Endothelial cell of umbilical vein (primary cell): ENCODE measurements at regions not wholly inside any gene's neighbourhood (a gene's known extent, or its start where the extent isn't known, plus 50 kb on each side); places are given as distances from the start of the nearest gene placed in this dataset.
A peak's percentile ranks its signal among the peaks of the same experiment; 100 is the strongest.

Source experiments
- BruUV-seq: library from RNA; stranded (reverse); fragments of 400-500 nt; replicated peaks from 2 replicates; lab custom pipeline; 2021; lab: Mats Ljungman, UMichigan
- CTCF ChIA-PET: fragments of 300-600, 350-600 bp; sonication (Branson Sonifier 250); formaldehyde crosslinking; loops from one replicate; lab custom pipeline; 2021; ENCODE audit warnings: antibody characterized with exemption, inconsistent platforms; lab: Charles Lee
- POLR2A ChIA-PET: fragments of 300-600, 350-600 bp; sonication (Branson Sonifier 250); formaldehyde crosslinking; loops from one replicate; lab custom pipeline; 2021; ENCODE audit warnings: antibody characterized with exemption, inconsistent platforms; lab: Charles Lee
- DNase-seq: peaks from one replicate; pipeline ENCODE4 v3.0.0-alpha.2; 2011; ENCODE audit warnings: low read depth, low spot score
- FAIRE-seq: peaks from 2 replicates; lab custom pipeline; 2011; peaks lifted over from hg19 to GRCh38; lab: Jason Lieb, UNC
- H2AFZ ChIP-seq: 2 replicates; pipeline ENCODE4 v1.6.0; 2012; ENCODE audit warnings: low read depth, low read length, control low read depth, inconsistent platforms
- H3K27ac ChIP-seq: 2 replicates; pipeline ENCODE4 v1.5.1; 2011; ENCODE audit warnings: low read depth, mild to moderate bottlenecking, control low read depth, low read length, moderate library complexity; ENCODE audit not compliant: insufficient read depth
- H3K27me3 ChIP-seq, 2 experiments: 2 replicates each; pipeline versions ENCODE4 v1.6.0 to v1.6.1; 2011; ENCODE audit warnings: low read length in 2 of 2, mixed read lengths in 1 of 2; ENCODE audit not compliant: control insufficient read depth in 2 of 2, insufficient read depth in 2 of 2
- H3K36me3 ChIP-seq, 2 experiments: 2 replicates in 1 of 2; 3 replicates in 1 of 2; pipeline ENCODE4 v1.5.1; 2011; ENCODE audit warnings: low read length in 2 of 2, mild to moderate bottlenecking in 1 of 2, moderate library complexity in 1 of 2; ENCODE audit not compliant: control insufficient read depth in 2 of 2, insufficient read depth in 2 of 2; ENCODE audit errors: extremely low read depth in 1 of 2
- H3K4me1 ChIP-seq: 3 replicates; pipeline ENCODE4 v1.5.1; 2011; ENCODE audit warnings: mild to moderate bottlenecking, low read length; ENCODE audit not compliant: control insufficient read depth, insufficient read depth; ENCODE audit errors: extremely low read depth
- H3K4me2 ChIP-seq: 2 replicates; pipeline ENCODE4 v1.6.1; 2011; ENCODE audit warnings: low read length, control low read depth, mixed read lengths; ENCODE audit not compliant: insufficient read depth
- H3K4me3 ChIP-seq, 3 experiments: fragments of 200-600 bp in 1 of 3; sonication (generic), shearing (Covaris generic) in 1 of 3; replicated peaks in 1 of 3; 2 replicates each; pipeline ENCODE4 v1.5.1; 2011 to 2016; ENCODE audit warnings: control low read depth in 3 of 3, low read length in 3 of 3, mild to moderate bottlenecking in 2 of 3, inconsistent platforms in 1 of 3, low read depth in 1 of 3, moderate library complexity in 1 of 3; ENCODE audit not compliant: insufficient read depth in 1 of 3
- H3K79me2 ChIP-seq: 2 replicates; pipeline ENCODE4 v1.6.0; 2012; ENCODE audit warnings: low read length, inconsistent platforms; ENCODE audit not compliant: control insufficient read depth, insufficient read depth
- H3K9ac ChIP-seq: replicated peaks from 2 replicates; pipeline ENCODE3; 2011; ENCODE audit warnings: low read length, control low read depth; ENCODE audit not compliant: insufficient read depth; ENCODE audit errors: extremely low read depth
- H3K9me1 ChIP-seq: replicated peaks from 3 replicates; pipeline ENCODE4 v1.6.0; 2011; ENCODE audit warnings: mild to moderate bottlenecking, low read length; ENCODE audit not compliant: control insufficient read depth, insufficient read depth; ENCODE audit errors: extremely low read depth
- H3K9me3 ChIP-seq: replicated peaks from 2 replicates; pipeline ENCODE4 v1.5.1; 2012; ENCODE audit warnings: low read length, inconsistent platforms; ENCODE audit not compliant: control insufficient read depth, insufficient read depth
- H4K20me1 ChIP-seq: replicated peaks from 2 replicates; pipeline ENCODE3; 2011; ENCODE audit warnings: mild to moderate bottlenecking, low read length; ENCODE audit not compliant: control insufficient read depth, insufficient read depth; ENCODE audit errors: extremely low read depth
- EZH2 ChIP-seq: IDR thresholded peaks from 2 replicates; pipeline ENCODE4 v1.6.1; 2012; ENCODE audit warnings: borderline replicate concordance, low read depth, mild to moderate bottlenecking, moderate library complexity, low read length, inconsistent platforms; ENCODE audit not compliant: severe bottlenecking
- FOS ChIP-seq: IDR thresholded peaks from 2 replicates; pipeline ENCODE4 v1.6.1; 2011; ENCODE audit warnings: mild to moderate bottlenecking, low read length, moderate library complexity, borderline replicate concordance; ENCODE audit not compliant: insufficient read depth
- GATA2 ChIP-seq: IDR thresholded peaks from 2 replicates; pipeline ENCODE4 v1.7.0; 2011; ENCODE audit warnings: low read depth, mild to moderate bottlenecking, moderate library complexity, mixed read lengths, low read length; ENCODE audit not compliant: insufficient read length, insufficient read depth
- JUN ChIP-seq: IDR thresholded peaks from 2 replicates; pipeline ENCODE4 v1.6.1; 2011; ENCODE audit warnings: borderline replicate concordance, low read depth; ENCODE audit not compliant: insufficient read length, insufficient read depth
- MYC ChIP-seq: IDR thresholded peaks from one replicate; pipeline ENCODE4 v1.6.1; 2011; ENCODE audit warnings: mild to moderate bottlenecking, low read depth, low read length
- POLR2AphosphoS5 ChIP-seq: IDR thresholded peaks from 2 replicates; pipeline ENCODE4 v1.6.1; 2012; ENCODE audit warnings: low read depth, mild to moderate bottlenecking, control low read depth, low read length, moderate library complexity; ENCODE audit not compliant: insufficient read depth
- dilution Hi-C: fragments of 300-500 bp; cut with MboI; formaldehyde crosslinking; loops from one replicate; pipeline ENCODE4 v1.15.0; 2019; ENCODE audit warnings: low sequenced_read_pairs; ENCODE audit not compliant: extremely low pct_ligation_motif_present
- intact Hi-C: fragments of 100-400 bp; cut with micrococcal nuclease; formaldehyde crosslinking; loops from one replicate; pipeline ENCODE4 v1.10.0; 2022
- TF ChIP-seq, protein P1 (sequence below): IDR thresholded peaks from 2 replicates; pipeline ENCODE4 v1.6.1; 2011; ENCODE audit not compliant: insufficient read depth, insufficient read length

DNA sequence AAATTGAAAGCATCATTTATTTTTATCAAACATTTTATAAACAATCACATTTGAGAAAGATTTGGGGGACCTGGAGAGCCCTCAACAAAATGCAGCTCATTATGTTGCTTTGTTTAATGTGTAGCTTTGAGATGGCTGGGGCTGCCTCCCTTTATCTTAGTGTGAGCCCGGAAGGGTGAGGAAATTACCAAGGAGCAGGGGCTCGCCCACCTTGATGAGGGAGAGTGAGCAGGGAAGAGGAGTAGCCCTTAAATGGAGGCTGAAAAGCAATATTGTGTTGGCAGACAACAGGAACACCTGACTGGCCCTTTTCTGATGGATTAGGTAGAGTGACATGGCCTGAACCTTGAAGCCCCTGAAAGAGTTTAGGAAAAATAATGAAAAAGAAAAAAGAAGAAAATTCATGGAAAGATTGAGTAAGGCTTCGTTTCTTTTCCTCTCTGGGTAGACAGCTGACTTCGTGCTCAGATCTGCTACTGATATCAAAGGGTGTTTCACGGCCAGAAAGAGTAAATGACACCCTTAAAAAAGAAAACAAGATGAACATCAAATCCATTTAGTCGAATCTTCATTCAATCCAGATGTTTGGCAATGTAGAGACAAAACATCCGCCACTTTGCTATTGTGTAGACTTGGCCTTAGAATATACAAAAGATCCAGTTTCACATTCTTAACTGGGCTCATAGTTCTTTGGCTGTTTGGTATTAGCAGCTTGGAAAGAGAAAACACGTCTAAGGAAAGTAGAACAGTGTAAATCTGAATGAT is 206.5 kb upstream of the TCF4 start:
- CTCF ChIA-PET = interaction anchor here (1.5 kb wide), 1 partner anchor 66 kb away, joined by 3 read pairs; no protein-coding TSS in a partner anchor
- no peak overlapping the region for H3K4me2 ChIP-seq
- intact Hi-C loops = loop anchor here (10.0 kb wide), 1 partner anchor 520 kb away; no protein-coding TSS in a partner anchor

DNA sequence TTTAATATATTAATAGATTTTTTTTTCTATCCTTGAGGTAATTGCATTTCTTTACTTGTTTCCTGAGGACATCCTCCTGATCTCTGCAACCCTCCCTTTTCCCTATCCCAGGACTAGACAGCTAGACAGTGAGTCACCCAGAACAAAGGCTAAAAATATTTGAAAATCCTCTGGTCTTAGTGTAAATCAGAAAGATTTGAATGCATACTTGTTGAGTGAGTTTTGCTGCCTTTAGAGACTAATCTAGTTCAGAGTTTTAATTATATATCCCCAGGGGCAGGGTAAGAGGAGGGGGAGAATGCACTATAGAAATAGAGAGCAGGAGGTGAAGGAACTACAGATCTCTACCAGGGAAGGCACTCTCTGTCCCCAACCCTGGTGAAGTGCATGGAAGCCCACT is 202.3 kb upstream of the TCF4 start:
- Histone ChIP-seq H3K9ac (peak overlapping the region; percentile 20), H3K4me3 (no peak overlapping the region), H3K36me3 (no peaks in the 10 kb centered on the region), H3K27me3 (no peaks in the 10 kb centered on the region), H3K9me1 (no peaks in the 10 kb centered on the region), H3K79me2 (no peaks in the 10 kb centered on the region), H3K4me2 (peak overlapping the region; percentile 4), H3K27ac (peak overlapping the region; percentile 81), H2AFZ (peak overlapping the region; percentile 1), H3K4me1 (peaks cover 19% of the 10 kb centered on the region), H4K20me1 (no peaks in the 10 kb centered on the region), H3K9me3 (no peaks in the 10 kb centered on the region)
- dilution Hi-C loops = no loop called here
- peak; percentile 42 for TF ChIP-seq POLR2AphosphoS5
- TF ChIP-seq MYC = no peak
- peak; percentile 70 for TF ChIP-seq JUN
- TF ChIP-seq FOS = peak; percentile 86
- no peak for TF ChIP-seq EZH2
- ChIA-PET CTCF (interaction anchor here (1.0 to 1.7 kb wide), 3 partner anchors 9 to 556 kb away, joined by 3 to 9 read pairs (median 5); no protein-coding TSS in a partner anchor), POLR2A (no interaction called here)
- DNase-seq (peak; percentile 84), FAIRE-seq (peak; percentile 84)
- intact Hi-C loops = loop anchor here (1.0 to 10.0 kb wide), 4 partner anchors 198 to 669 kb away; no protein-coding TSS in a partner anchor
- BruUV-seq = no TSS peak

More for the DNA sequence above, 206.5 kb upstream of the TCF4 start:
- no peaks in the 10 kb centered on the region for H3K79me2 ChIP-seq
- DNase-seq = no peak
- no peak overlapping the region for H3K9ac ChIP-seq
- H3K36me3 ChIP-seq = no peaks in the 10 kb centered on the region
- no TSS peak for BruUV-seq
- dilution Hi-C loops = no loop called here
- no peak overlapping the region for H2AFZ ChIP-seq
- FAIRE-seq = no peak
- H3K27ac ChIP-seq = no peak overlapping the region
- H3K4me1 ChIP-seq = peaks cover 15% of the 10 kb centered on the region
- no peaks in the 10 kb centered on the region for H3K9me3 ChIP-seq
- POLR2A ChIA-PET = no interaction called here
- TF ChIP-seq GATA2 (no peak), FOS (no peak), MYC (no peak)
- TF ChIP-seq, protein P1, sequence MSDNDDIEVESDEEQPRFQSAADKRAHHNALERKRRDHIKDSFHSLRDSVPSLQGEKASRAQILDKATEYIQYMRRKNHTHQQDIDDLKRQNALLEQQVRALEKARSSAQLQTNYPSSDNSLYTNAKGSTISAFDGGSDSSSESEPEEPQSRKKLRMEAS = no peak
- no peaks in the 10 kb centered on the region for H3K27me3 ChIP-seq
- no peaks in the 10 kb centered on the region for H4K20me1 ChIP-seq
- no peak overlapping the region for H3K4me3 ChIP-seq
- H3K9me1 ChIP-seq = no peaks in the 10 kb centered on the region
